ENCODE measurements at regions not wholly inside any gene's neighbourhood (a gene's known extent, or its start where the extent isn't known, plus 50 kb on each side); places are given as distances from the start of the nearest gene placed in this dataset.
A peak's percentile ranks its signal among the peaks of the same experiment; 100 is the strongest.

GRCh38 chr2:181354626-181355025 is 102.6 kb upstream of the ITGA4 start:
- ChIA-PET POLR2A (ENCODE audit: unreplicated experiment) (no interaction called here), CTCF (interaction anchor here (0.9 kb wide), 1 partner anchor 10 kb away, joined by 3 read pairs; no protein-coding TSS in a partner anchor)
- no peak overlapping the region for H3K4me2 ChIP-seq (ENCODE audit: low read depth, low read length)
- H3K23ac ChIP-seq (ENCODE audit: low read depth, low read length): no peak overlapping the region
- TF ChIP-seq CEBPB (IDR thresholded peaks at IDR 0.05; ENCODE audit: low read depth, low read length) (peak; percentile 86), CHD1 (IDR thresholded peaks at IDR 0.05; ENCODE audit: low read depth, low read length) (no peak)
- H3K9me3 ChIP-seq (ENCODE audit: control insufficient read depth, insufficient read depth, low read length): no peaks in the 10 kb centered on the region
- no peak overlapping the region for H2AFZ ChIP-seq (replicated peaks; ENCODE audit: low read length, poor library complexity)
- H3K27ac ChIP-seq (ENCODE audit: insufficient read depth, low read length): no peak overlapping the region
- no peak overlapping the region for H2BK5ac ChIP-seq (ENCODE audit: low read depth, low read length, poor library complexity, severe bottlenecking)
- DNase-seq (peak; percentile 63), ATAC-seq (ENCODE audit: low read depth) (peak; percentile 53; the same call in 1 of the 2 replicates)
- no peak overlapping the region for H3K4me3 ChIP-seq (ENCODE audit: insufficient read depth, low read depth, low read length)
- H3K18ac ChIP-seq (ENCODE audit: low read depth, low read length): no peak overlapping the region
- no peak overlapping the region for H2AK9ac ChIP-seq (replicated peaks; ENCODE audit: low read depth, low read length, poor library complexity)
- H3K14ac ChIP-seq (replicated peaks; ENCODE audit: low read depth, low read length): no peak overlapping the region
- no peak overlapping the region for H4K8ac ChIP-seq (ENCODE audit: low read depth in 2 of 2, low read length in 2 of 2)
- no peak overlapping the region for H3K56ac ChIP-seq (ENCODE audit: extremely low read depth, insufficient read depth, low read length)
- no peak overlapping the region for H2AK5ac ChIP-seq (ENCODE audit: low read depth, low read length)
- in situ Hi-C loops (cut with MboI; ENCODE audit: low sequenced_read_pairs) (no loop called here), dilution Hi-C loops (cut with HindIII; ENCODE audit: low sequenced_read_pairs, unreplicated experiment) (no loop called here), intact Hi-C loops (cut with micrococcal nuclease) (no loop called here)
- H2BK15ac ChIP-seq (ENCODE audit: low read depth, low read length): no peak overlapping the region
- BruUV-seq (replicated peaks): no TSS peak
- no peaks in the 10 kb centered on the region for H3K79me1 ChIP-seq (ENCODE audit: low read depth in 1 of 2, low read length in 2 of 2)
- no peaks in the 10 kb centered on the region for H3K9me1 ChIP-seq (ENCODE audit: insufficient read depth, low read length)
- no peak overlapping the region for H2BK20ac ChIP-seq (ENCODE audit: low read depth, low read length)
- no peak overlapping the region for H2BK120ac ChIP-seq (ENCODE audit: low read depth, low read length)
- H4K5ac ChIP-seq (ENCODE audit: low read depth, low read length): no peak overlapping the region
- no peaks in the 10 kb centered on the region for H4K20me1 ChIP-seq (ENCODE audit: insufficient read depth, low read length)
- H3K36me3 ChIP-seq (ENCODE audit: control insufficient read depth, insufficient read depth, low read length): no peaks in the 10 kb centered on the region
- no peak overlapping the region for H3K4ac ChIP-seq (ENCODE audit: low read depth, low read length)
- 100% methylated on average over 1 of the region's 3 CpGs; no CpG with 5 or more reads in 1 of the 2 experiments for WGBS, 2 experiments (ENCODE audit: extremely low coverage in 2 of 2, insufficient read length in 1 of 2)
- no peak overlapping the region for H4K91ac ChIP-seq (ENCODE audit: insufficient read depth, low read depth, low read length)
- no peaks in the 10 kb centered on the region for H3K4me1 ChIP-seq (ENCODE audit: control insufficient read depth, insufficient read depth, low read length)
- no peaks in the 10 kb centered on the region for H3K27me3 ChIP-seq (ENCODE audit: control insufficient read depth, insufficient read depth, low read length)
- H3K9ac ChIP-seq (ENCODE audit: low read depth, low read length): no peak overlapping the region
